MCF 10A (cell line): ENCODE measurements at regions not wholly inside any gene's neighbourhood (a gene's known extent, or its start where the extent isn't known, plus 50 kb on each side); places are given as distances from the start of the nearest gene placed in this dataset.

Experiments used
- BruUV-seq: library from RNA; stranded (reverse); fragments of 400-500 nt; replicated peaks from 2 replicates; lab custom pipeline; 2021; lab: Mats Ljungman, UMichigan
- CTCF ChIA-PET: fragments of 300-600 bp; sonication (Branson Sonifier 250); formaldehyde crosslinking; extraction: SDS; loops from one replicate; lab custom pipeline; 2021; ENCODE audit warnings: antibody characterized with exemption, inconsistent platforms; lab: Yijun Ruan, JAX
- POLR2A ChIA-PET: fragments of 300-600, 350-650 bp; sonication (Branson Sonifier 250); formaldehyde crosslinking; extraction: SDS; loops from one replicate; lab custom pipeline; 2020; ENCODE audit warnings: antibody characterized with exemption, inconsistent platforms; lab: Yijun Ruan, JAX
- DNase-seq: peaks from one replicate; pipeline ENCODE4 v3.0.0-alpha.2; 2018; ENCODE audit not compliant: unreplicated experiment
- H3K27ac Mint-ChIP-seq: one replicate; pipeline ENCODE4 v1.8.0; 2022; ENCODE audit warnings: mild to moderate bottlenecking, low read depth, mixed read lengths; ENCODE audit not compliant: unreplicated experiment
- H3K27me3 Mint-ChIP-seq: one replicate; pipeline ENCODE4 v1.8.0; 2022; ENCODE audit warnings: mixed read lengths; ENCODE audit not compliant: insufficient read depth, unreplicated experiment
- H3K36me3 Mint-ChIP-seq: one replicate; pipeline ENCODE4 v1.8.0; 2022; ENCODE audit warnings: mild to moderate bottlenecking, moderate library complexity, mixed read lengths; ENCODE audit not compliant: insufficient read depth, unreplicated experiment
- H3K4me1 Mint-ChIP-seq: one replicate; pipeline ENCODE4 v1.8.0; 2022; ENCODE audit warnings: mixed read lengths; ENCODE audit not compliant: insufficient read depth, unreplicated experiment
- H3K4me3 Mint-ChIP-seq: one replicate; pipeline ENCODE4 v1.8.0; 2022; ENCODE audit warnings: mild to moderate bottlenecking, moderate library complexity, mixed read lengths; ENCODE audit not compliant: unreplicated experiment
- H3K9me3 Mint-ChIP-seq: one replicate; pipeline ENCODE4 v1.8.0; 2022; ENCODE audit warnings: mixed read lengths; ENCODE audit not compliant: unreplicated experiment
- CTCF ChIP-seq: fragments of 200-600 bp; IDR thresholded peaks from one replicate; pipeline ENCODE4 v1.8.0; 2022; ENCODE audit warnings: antibody characterized with exemption, mild to moderate bottlenecking; ENCODE audit not compliant: unreplicated experiment
- intact Hi-C: fragments of 100-400 bp; cut with micrococcal nuclease; formaldehyde crosslinking; loops from 2 replicates; pipeline ENCODE4 v1.14.1; 2022

GRCh38 chr1:184226100-184226487 lies 160.7 kb upstream of the C1orf21 start:
- peaks cover 5% of the 10 kb centered on the region for H3K4me1 Mint-ChIP-seq
- CTCF ChIA-PET, result interaction anchor here (1.8 to 7.0 kb wide), 6 partner anchors 9 to 465 kb away, joined by 7 to 122 read pairs (median 12); no protein-coding TSS in a partner anchor

GRCh38 chr1:184228558-184228957 lies 158.3 kb upstream of the C1orf21 start:
- no peaks in the 10 kb centered on the region for H3K36me3 Mint-ChIP-seq
- H3K9me3 Mint-ChIP-seq, result peaks cover under 1% of the 10 kb centered on the region
- no peak overlapping the region for H3K4me3 Mint-ChIP-seq
- H3K4me1 Mint-ChIP-seq, result no peaks in the 10 kb centered on the region
- H3K27me3 Mint-ChIP-seq, result peaks cover 10% of the 10 kb centered on the region
- no peak for TF ChIP-seq CTCF
- no peak overlapping the region for H3K27ac Mint-ChIP-seq
- intact Hi-C loops, result no loop called here
- BruUV-seq, result no TSS peak
- CTCF ChIA-PET, result interaction anchor here (0.6 to 1.2 kb wide), 3 partner anchors 8 to 456 kb away, joined by 3 read pairs; no protein-coding TSS in a partner anchor
- POLR2A ChIA-PET, result interaction anchor here (0.6 kb wide), 1 partner anchor 438 kb away, joined by 3 read pairs; no protein-coding TSS in a partner anchor
- no peak for DNase-seq

More at GRCh38 chr1:184226100-184226487, 160.7 kb upstream of the C1orf21 start:
- Mint-ChIP-seq H3K27me3 (peaks cover 15% of the 10 kb centered on the region), H3K4me3 (no peak overlapping the region), H3K27ac (no peak overlapping the region), H3K9me3 (no peaks in the 10 kb centered on the region), H3K36me3 (peaks cover 4% of the 10 kb centered on the region)
- POLR2A ChIA-PET, result interaction anchor here (1.0 kb wide), 1 partner anchor 157 kb away, joined by 3 read pairs; no protein-coding TSS in a partner anchor
- TF ChIP-seq CTCF, result no peak
- no peak for DNase-seq
- intact Hi-C loops, result no loop called here
- BruUV-seq, result no TSS peak

- Mint-ChIP-seq H3K9me3 (peaks cover 16% of the 10 kb centered on the region), H3K4me1 (no peaks in the 10 kb centered on the region), H3K4me3 (no peak overlapping the region), H3K27ac (no peak overlapping the region), H3K36me3 (no peaks in the 10 kb centered on the region), H3K27me3 (no peaks in the 10 kb centered on the region)
- ChIA-PET POLR2A (interaction anchor here (0.8 kb wide), 1 partner anchor 454 kb away, joined by 3 read pairs; no protein-coding TSS in a partner anchor), CTCF (interaction anchor here (0.6 to 4.8 kb wide), 4 partner anchors 13 to 454 kb away, joined by 3 to 31 read pairs (median 9); no protein-coding TSS in a partner anchor)
- intact Hi-C loops, result no loop called here
- no TSS peak for BruUV-seq
- DNase-seq, result no peak
- TF ChIP-seq CTCF, result no peak
Measured at GRCh38 chr1:184237588-184237987, 149.2 kb upstream of the C1orf21 start.

- DNase-seq, result no peak
- Mint-ChIP-seq H3K4me1 (no peaks in the 10 kb centered on the region), H3K36me3 (no peaks in the 10 kb centered on the region), H3K27ac (no peak overlapping the region), H3K4me3 (no peak overlapping the region), H3K27me3 (no peaks in the 10 kb centered on the region), H3K9me3 (no peaks in the 10 kb centered on the region)
- no peak for TF ChIP-seq CTCF
- ChIA-PET POLR2A (interaction anchor here (0.5 to 1.3 kb wide), 2 partner anchors 431 to 483 kb away, joined by 4 read pairs; no protein-coding TSS in a partner anchor), CTCF (interaction anchor here (1.3 to 3.6 kb wide), 9 partner anchors 16 to 455 kb away, joined by 3 to 31 read pairs (median 6); partner anchors contain the start of gene C1orf21)
- BruUV-seq, result no TSS peak
- intact Hi-C loops, result no loop called here
Measured at GRCh38 chr1:184241446-184241845, 145.4 kb upstream of the C1orf21 start.
